SK-N-SH treated with all-trans-retinoic acid at 6 μM for 48 hours (cell line): ENCODE measurements at regions not wholly inside any gene's neighbourhood (a gene's known extent, or its start where the extent isn't known, plus 50 kb on each side); places are given as distances from the start of the nearest gene placed in this dataset.

Source experiments
- ATAC-seq: fragments of 200-7000 bp; cut with Tn5 transposase; 3 replicates; pipeline ENCODE4 v1.9.1; 2020; ENCODE audit warnings: mild to moderate bottlenecking, moderate library complexity
- ARNTL ChIP-seq: fragments of 450-650 bp; formaldehyde crosslinking; IDR thresholded peaks from 2 replicates; pipeline ENCODE4 v1.5.0; 2020; ENCODE audit warnings: low read depth, mild to moderate bottlenecking, moderate library complexity, borderline replicate concordance
- BACH2 ChIP-seq: fragments of 250-450 bp; sonication (Bioruptor Pico); IDR thresholded peaks from 2 replicates; pipeline ENCODE4 v1.9.0; 2021; ENCODE audit warnings: mild to moderate bottlenecking, borderline replicate concordance
- CSDC2 ChIP-seq: fragments of 250-450 bp; sonication (Bioruptor Pico); IDR thresholded peaks from 2 replicates; pipeline ENCODE4 v1.5.0; 2020; ENCODE audit warnings: mild to moderate bottlenecking, moderate library complexity
- ESRRG ChIP-seq: fragments of 250-450 bp; sonication (Bioruptor Pico); IDR thresholded peaks from 2 replicates; pipeline ENCODE4 v1.6.1; 2021; ENCODE audit warnings: mild to moderate bottlenecking
- GLIS3 ChIP-seq: fragments of 250-450 bp; sonication (Bioruptor Pico); IDR thresholded peaks from 2 replicates; pipeline ENCODE4 v1.5.0; 2020; ENCODE audit warnings: mild to moderate bottlenecking, moderate library complexity
- ISL1 ChIP-seq: fragments of 250-450 bp; sonication (Bioruptor Pico); IDR thresholded peaks from 2 replicates; pipeline ENCODE4 v2.1.2; 2022; ENCODE audit warnings: mild to moderate bottlenecking, moderate library complexity
- OSR1 ChIP-seq: fragments of 250-450 bp; sonication (Bioruptor Pico); IDR thresholded peaks from 2 replicates; pipeline ENCODE4 v1.8.0; 2022; ENCODE audit warnings: moderate library complexity, mild to moderate bottlenecking, inconsistent platforms
- PPARA ChIP-seq: fragments of 250-450 bp; sonication (Bioruptor Pico); IDR thresholded peaks from 2 replicates; pipeline ENCODE4 v1.5.0; 2020; ENCODE audit warnings: mild to moderate bottlenecking, borderline replicate concordance
- RARB ChIP-seq: fragments of 250-450 bp; sonication (Bioruptor Pico); IDR thresholded peaks from 2 replicates; pipeline ENCODE4 v1.8.0; 2021; ENCODE audit warnings: mild to moderate bottlenecking, moderate library complexity
- SNAI2 ChIP-seq: fragments of 250-450 bp; sonication (Bioruptor Pico); IDR thresholded peaks from 2 replicates; pipeline ENCODE4 v1.5.0; 2020; ENCODE audit warnings: mild to moderate bottlenecking, moderate library complexity
- TCF4 ChIP-seq: fragments of 250-450 bp; sonication (Bioruptor Pico); IDR thresholded peaks from 2 replicates; pipeline ENCODE4 v1.8.0; 2021; ENCODE audit warnings: mild to moderate bottlenecking, moderate library complexity, borderline replicate concordance
- TOX ChIP-seq: fragments of 250-450 bp; sonication (Bioruptor Pico); IDR thresholded peaks from 2 replicates; pipeline ENCODE4 v1.8.0; 2021; ENCODE audit warnings: mild to moderate bottlenecking, moderate library complexity, borderline replicate concordance
- ZC3H10 ChIP-seq: fragments of 250-450 bp; sonication (Bioruptor Pico); IDR thresholded peaks from 2 replicates; pipeline ENCODE4 v1.5.1; 2021; ENCODE audit warnings: mild to moderate bottlenecking, moderate library complexity
- ZFP3 ChIP-seq: fragments of 250-450 bp; sonication (Bioruptor Pico); IDR thresholded peaks from 2 replicates; pipeline ENCODE4 v1.5.0; 2020; ENCODE audit warnings: mild to moderate bottlenecking, moderate library complexity
- ZFP30 ChIP-seq: fragments of 450-650 bp; formaldehyde crosslinking; IDR thresholded peaks from 2 replicates; pipeline ENCODE4 v1.5.0; 2022; ENCODE audit warnings: mild to moderate bottlenecking, moderate library complexity
- ZNF565 ChIP-seq: fragments of 450-650 bp; formaldehyde crosslinking; conservative IDR thresholded peaks from 2 replicates; pipeline ENCODE4 v1.5.0; 2020; ENCODE audit warnings: low read depth, mild to moderate bottlenecking, moderate library complexity
- ZNF70 ChIP-seq: fragments of 450-650 bp; formaldehyde crosslinking; IDR thresholded peaks from 2 replicates; pipeline ENCODE4 v1.5.0; 2020; ENCODE audit warnings: mild to moderate bottlenecking, moderate library complexity
- ZNF8 ChIP-seq: fragments of 450-650 bp; formaldehyde crosslinking; IDR thresholded peaks from 2 replicates; pipeline ENCODE4 v1.5.0; 2020; ENCODE audit warnings: mild to moderate bottlenecking, moderate library complexity
- TF ChIP-seq, protein P1 (sequence below): fragments of 250-450 bp; sonication (Bioruptor Pico); IDR thresholded peaks from 2 replicates; pipeline ENCODE4 v1.5.1; 2021; ENCODE audit warnings: mild to moderate bottlenecking, moderate library complexity
- TF ChIP-seq, protein P2 (sequence below): fragments of 250-450 bp; sonication (Bioruptor Pico); IDR thresholded peaks from 2 replicates; pipeline ENCODE4 v1.5.1; 2020; ENCODE audit warnings: low read depth, mild to moderate bottlenecking, moderate library complexity
- TF ChIP-seq, protein P3 (sequence below): fragments of 250-450 bp; sonication (Bioruptor Pico); IDR thresholded peaks from 2 replicates; pipeline ENCODE4 v1.5.0; 2020; ENCODE audit warnings: mild to moderate bottlenecking, moderate library complexity
- TF ChIP-seq, protein P4 (sequence below): fragments of 250-450 bp; sonication (Bioruptor Pico); IDR thresholded peaks from 2 replicates; pipeline ENCODE4 v1.8.0; 2020; ENCODE audit warnings: mild to moderate bottlenecking, moderate library complexity, borderline replicate concordance

DNA sequence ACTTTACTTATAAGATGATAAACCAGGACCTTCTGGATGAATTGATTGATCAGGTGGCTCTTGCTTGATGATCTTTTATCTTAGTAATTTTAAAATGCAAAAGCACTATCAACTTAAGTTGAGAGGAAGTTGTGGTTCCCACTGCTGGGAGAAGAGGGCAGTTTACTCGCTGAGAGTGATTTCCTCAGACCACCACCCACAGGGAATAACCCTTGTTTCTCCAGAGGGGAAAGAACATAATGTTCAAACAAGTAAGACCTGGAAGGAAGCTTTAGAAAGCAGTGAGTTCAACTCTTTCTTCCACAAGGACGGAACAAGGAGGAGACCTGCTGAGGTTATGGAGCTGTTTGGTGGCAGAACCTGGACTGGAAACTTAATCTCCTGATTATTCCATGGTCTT, 138.7 kb downstream of the FAM204A start:
- TF ChIP-seq, protein P1, sequence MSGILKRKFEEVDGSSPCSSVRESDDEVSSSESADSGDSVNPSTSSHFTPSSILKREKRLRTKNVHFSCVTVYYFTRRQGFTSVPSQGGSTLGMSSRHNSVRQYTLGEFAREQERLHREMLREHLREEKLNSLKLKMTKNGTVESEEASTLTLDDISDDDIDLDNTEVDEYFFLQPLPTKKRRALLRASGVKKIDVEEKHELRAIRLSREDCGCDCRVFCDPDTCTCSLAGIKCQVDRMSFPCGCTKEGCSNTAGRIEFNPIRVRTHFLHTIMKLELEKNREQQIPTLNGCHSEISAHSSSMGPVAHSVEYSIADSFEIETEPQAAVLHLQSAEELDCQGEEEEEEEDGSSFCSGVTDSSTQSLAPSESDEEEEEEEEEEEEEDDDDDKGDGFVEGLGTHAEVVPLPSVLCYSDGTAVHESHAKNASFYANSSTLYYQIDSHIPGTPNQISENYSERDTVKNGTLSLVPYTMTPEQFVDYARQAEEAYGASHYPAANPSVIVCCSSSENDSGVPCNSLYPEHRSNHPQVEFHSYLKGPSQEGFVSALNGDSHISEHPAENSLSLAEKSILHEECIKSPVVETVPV (CRISPR knock-in tag), result no peak
- TF ChIP-seq BACH2 (CRISPR knock-in tag) (no peak), ISL1 (no peak), ZNF565 (CRISPR knock-in tag) (no peak), ESRRG (no peak), ZNF70 (CRISPR knock-in tag) (no peak), ZFP30 (no peak), CSDC2 (CRISPR knock-in tag) (no peak), PPARA (CRISPR knock-in tag) (no peak), OSR1 (no peak), RARB (CRISPR knock-in tag) (no peak), ZNF8 (CRISPR knock-in tag) (no peak), ZC3H10 (no peak), ZFP3 (no peak), TOX (CRISPR knock-in tag) (no peak)
- TF ChIP-seq, protein P2, sequence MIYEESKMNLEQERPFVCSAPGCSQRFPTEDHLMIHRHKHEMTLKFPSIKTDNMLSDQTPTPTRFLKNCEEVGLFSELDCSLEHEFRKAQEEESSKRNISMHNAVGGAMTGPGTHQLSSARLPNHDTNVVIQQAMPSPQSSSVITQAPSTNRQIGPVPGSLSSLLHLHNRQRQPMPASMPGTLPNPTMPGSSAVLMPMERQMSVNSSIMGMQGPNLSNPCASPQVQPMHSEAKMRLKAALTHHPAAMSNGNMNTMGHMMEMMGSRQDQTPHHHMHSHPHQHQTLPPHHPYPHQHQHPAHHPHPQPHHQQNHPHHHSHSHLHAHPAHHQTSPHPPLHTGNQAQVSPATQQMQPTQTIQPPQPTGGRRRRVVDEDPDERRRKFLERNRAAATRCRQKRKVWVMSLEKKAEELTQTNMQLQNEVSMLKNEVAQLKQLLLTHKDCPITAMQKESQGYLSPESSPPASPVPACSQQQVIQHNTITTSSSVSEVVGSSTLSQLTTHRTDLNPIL, result no peak
- TF ChIP-seq, protein P3, sequence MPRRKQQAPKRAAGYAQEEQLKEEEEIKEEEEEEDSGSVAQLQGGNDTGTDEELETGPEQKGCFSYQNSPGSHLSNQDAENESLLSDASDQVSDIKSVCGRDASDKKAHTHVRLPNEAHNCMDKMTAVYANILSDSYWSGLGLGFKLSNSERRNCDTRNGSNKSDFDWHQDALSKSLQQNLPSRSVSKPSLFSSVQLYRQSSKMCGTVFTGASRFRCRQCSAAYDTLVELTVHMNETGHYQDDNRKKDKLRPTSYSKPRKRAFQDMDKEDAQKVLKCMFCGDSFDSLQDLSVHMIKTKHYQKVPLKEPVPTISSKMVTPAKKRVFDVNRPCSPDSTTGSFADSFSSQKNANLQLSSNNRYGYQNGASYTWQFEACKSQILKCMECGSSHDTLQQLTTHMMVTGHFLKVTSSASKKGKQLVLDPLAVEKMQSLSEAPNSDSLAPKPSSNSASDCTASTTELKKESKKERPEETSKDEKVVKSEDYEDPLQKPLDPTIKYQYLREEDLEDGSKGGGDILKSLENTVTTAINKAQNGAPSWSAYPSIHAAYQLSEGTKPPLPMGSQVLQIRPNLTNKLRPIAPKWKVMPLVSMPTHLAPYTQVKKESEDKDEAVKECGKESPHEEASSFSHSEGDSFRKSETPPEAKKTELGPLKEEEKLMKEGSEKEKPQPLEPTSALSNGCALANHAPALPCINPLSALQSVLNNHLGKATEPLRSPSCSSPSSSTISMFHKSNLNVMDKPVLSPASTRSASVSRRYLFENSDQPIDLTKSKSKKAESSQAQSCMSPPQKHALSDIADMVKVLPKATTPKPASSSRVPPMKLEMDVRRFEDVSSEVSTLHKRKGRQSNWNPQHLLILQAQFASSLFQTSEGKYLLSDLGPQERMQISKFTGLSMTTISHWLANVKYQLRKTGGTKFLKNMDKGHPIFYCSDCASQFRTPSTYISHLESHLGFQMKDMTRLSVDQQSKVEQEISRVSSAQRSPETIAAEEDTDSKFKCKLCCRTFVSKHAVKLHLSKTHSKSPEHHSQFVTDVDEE (CRISPR knock-in tag), result no peak
- TF ChIP-seq, protein P4, sequence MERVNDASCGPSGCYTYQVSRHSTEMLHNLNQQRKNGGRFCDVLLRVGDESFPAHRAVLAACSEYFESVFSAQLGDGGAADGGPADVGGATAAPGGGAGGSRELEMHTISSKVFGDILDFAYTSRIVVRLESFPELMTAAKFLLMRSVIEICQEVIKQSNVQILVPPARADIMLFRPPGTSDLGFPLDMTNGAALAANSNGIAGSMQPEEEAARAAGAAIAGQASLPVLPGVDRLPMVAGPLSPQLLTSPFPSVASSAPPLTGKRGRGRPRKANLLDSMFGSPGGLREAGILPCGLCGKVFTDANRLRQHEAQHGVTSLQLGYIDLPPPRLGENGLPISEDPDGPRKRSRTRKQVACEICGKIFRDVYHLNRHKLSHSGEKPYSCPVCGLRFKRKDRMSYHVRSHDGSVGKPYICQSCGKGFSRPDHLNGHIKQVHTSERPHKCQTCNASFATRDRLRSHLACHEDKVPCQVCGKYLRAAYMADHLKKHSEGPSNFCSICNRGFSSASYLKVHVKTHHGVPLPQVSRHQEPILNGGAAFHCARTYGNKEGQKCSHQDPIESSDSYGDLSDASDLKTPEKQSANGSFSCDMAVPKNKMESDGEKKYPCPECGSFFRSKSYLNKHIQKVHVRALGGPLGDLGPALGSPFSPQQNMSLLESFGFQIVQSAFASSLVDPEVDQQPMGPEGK, result no peak
- no peak for ATAC-seq

DNA sequence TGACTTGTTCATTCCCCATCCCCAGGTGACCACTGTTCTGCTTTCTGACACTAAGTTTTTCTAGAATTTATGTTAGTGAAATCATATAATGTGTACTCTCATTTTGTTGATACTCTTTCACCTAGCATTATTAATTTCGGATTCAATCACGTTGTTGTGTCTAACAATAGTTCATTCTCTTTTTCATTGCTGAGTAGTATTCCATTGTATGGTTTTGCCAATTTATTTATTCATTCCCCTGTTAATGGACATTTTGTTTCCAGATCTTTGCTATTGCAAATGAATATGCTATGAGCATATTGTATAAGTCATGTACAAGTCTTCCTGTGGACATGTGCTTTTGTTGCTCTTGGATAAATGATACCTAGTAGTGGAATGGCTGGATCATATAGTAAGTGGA, 146.4 kb downstream of the FAM204A start:
- ATAC-seq, result no peak
- TF ChIP-seq, protein P2, result no peak
- no peak for TF ChIP-seq ZNF8 (CRISPR knock-in tag)
- no peak for TF ChIP-seq TCF4 (CRISPR knock-in tag)
- TF ChIP-seq PPARA (CRISPR knock-in tag), result no peak
- no peak for TF ChIP-seq ZNF565 (CRISPR knock-in tag)
- no peak for TF ChIP-seq TOX (CRISPR knock-in tag)
- no peak for TF ChIP-seq ZC3H10
- no peak for TF ChIP-seq ARNTL
- no peak for TF ChIP-seq ZFP30
- TF ChIP-seq RARB (CRISPR knock-in tag), result no peak
- TF ChIP-seq, protein P4, result no peak
- TF ChIP-seq, protein P1 (CRISPR knock-in tag), result no peak
- TF ChIP-seq BACH2 (CRISPR knock-in tag), result no peak
- no peak for TF ChIP-seq ESRRG
- no peak for TF ChIP-seq ZNF70 (CRISPR knock-in tag)
- TF ChIP-seq, protein P3 (CRISPR knock-in tag), result no peak
- no peak for TF ChIP-seq SNAI2 (CRISPR knock-in tag)
- TF ChIP-seq GLIS3 (CRISPR knock-in tag), result no peak
- no peak for TF ChIP-seq CSDC2 (CRISPR knock-in tag)
